Uterus (tissue), 2 donors: ENCODE measurements at regions not wholly inside any gene's neighbourhood (a gene's known extent, or its start where the extent isn't known, plus 50 kb on each side); places are given as distances from the start of the nearest gene placed in this dataset.

Source experiments
- POLR2A ChIP-seq, 2 donors: fragments of 450-650 bp; IDR thresholded peaks; one replicate each; pipeline ENCODE4 v1.6.1; 2016; ENCODE audit warnings: antibody characterized with exemption in 2 of 2, mild to moderate bottlenecking in 1 of 2, moderate library complexity in 1 of 2
- TF ChIP-seq, protein P1 (sequence below), 4 experiments: fragments of 200-600 bp in 2 of 4; fragments of 450-650 bp in 2 of 4; sonication (generic) in 2 of 4; IDR thresholded peaks; one replicate each; pipeline ENCODE4 v1.5.1; 2016 to 2019; ENCODE audit warnings: antibody characterized with exemption in 4 of 4, mild to moderate bottlenecking in 2 of 4, moderate library complexity in 1 of 4

DNA sequence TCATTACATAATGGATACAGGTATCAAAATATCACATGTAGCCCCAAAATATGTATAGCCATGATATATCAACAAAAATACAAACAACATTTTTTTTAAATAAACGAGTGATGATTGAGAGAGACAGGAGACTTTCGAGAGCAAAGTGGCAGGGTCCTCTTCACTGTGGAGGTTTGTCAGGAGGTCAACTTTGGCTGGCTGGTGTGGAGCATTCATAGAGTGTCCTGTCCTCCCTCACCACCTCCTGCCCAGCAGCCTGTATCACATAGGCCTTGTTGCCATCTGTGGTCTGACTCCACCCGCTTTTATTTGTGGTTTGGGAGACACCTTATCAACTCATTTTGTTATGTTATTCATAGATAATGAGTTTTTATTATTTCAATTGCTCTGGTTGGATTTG is 206.9 kb downstream of the SYK start:
- TF ChIP-seq, protein P1, sequence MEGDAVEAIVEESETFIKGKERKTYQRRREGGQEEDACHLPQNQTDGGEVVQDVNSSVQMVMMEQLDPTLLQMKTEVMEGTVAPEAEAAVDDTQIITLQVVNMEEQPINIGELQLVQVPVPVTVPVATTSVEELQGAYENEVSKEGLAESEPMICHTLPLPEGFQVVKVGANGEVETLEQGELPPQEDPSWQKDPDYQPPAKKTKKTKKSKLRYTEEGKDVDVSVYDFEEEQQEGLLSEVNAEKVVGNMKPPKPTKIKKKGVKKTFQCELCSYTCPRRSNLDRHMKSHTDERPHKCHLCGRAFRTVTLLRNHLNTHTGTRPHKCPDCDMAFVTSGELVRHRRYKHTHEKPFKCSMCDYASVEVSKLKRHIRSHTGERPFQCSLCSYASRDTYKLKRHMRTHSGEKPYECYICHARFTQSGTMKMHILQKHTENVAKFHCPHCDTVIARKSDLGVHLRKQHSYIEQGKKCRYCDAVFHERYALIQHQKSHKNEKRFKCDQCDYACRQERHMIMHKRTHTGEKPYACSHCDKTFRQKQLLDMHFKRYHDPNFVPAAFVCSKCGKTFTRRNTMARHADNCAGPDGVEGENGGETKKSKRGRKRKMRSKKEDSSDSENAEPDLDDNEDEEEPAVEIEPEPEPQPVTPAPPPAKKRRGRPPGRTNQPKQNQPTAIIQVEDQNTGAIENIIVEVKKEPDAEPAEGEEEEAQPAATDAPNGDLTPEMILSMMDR (IDR thresholded peaks at IDR 0.05), result no peak
- TF ChIP-seq POLR2A (IDR thresholded peaks at IDR 0.05), result no peak
